ENCODE measurements at regions not wholly inside any gene's neighbourhood (a gene's known extent, or its start where the extent isn't known, plus 50 kb on each side); places are given as distances from the start of the nearest gene placed in this dataset.
A peak's percentile ranks its signal among the peaks of the same experiment; 100 is the strongest.
"Not testable (repeated sequence)": the region's sequence is repeated elsewhere in the genome, so short reads cannot be mapped to it uniquely, and the experiment has no call there.

DNA sequence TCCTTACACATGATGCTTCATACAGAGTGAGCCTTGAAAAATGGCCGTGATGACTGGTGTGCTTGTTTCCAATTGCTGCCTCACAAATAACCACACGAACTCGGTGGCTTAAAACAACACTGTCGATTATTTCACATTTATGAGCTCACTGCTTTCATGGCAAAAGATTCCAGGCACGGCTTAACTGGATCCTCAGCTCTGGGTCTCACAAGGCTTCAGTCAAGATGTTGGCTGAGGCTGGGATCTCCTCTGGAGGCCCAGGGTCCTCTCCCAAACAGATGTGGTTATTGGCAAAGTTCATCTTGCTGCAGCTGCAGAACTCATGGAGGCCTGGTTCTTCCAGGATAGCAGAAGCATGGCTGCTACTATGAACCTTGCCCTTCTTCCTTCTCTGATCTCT, 144.6 kb downstream of the TFAP2C start:
- DNase-seq = no peak

DNA sequence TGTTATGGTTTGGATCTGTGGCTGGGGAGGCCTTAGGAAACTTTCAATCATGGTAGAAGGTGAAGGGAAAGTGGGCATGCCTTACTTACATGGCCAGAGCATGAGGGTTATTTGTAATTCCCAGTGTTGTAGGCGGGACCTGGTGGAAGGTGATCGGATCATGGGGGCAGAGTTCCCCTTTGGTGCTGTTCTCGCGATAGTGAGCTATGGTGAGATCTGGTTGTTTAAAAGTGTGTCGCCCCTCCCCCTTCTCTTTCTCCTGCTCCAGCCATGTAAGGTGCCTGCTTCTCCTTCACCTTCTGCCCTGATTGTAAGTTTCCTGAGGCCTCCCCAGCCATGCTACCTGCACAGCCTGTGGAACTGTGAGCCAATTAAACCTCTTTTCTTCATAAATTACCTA, 145.8 kb downstream of the TFAP2C start:
- DNase-seq = no peak

DNA sequence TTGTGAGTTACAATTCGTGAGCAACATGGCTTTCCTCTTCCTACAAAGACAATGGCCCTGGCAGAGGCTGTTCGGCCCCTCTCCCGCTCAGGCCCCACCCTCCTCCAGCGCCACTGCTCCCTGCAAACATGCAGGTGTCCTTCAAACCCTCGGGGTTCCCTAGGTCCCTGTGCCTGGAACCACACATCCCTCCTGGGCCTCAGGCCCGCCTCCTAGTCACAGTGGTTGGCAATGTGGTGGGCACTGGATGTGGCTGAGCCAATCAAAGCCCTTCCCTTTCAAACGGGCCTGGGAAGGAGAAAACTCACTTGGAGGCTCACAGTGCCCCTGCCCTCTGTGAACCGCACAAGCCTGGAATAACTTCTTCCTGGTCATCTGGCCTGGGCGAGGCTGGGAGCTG, 147.2 kb downstream of the TFAP2C start:
- DNase-seq = no peak

DNA sequence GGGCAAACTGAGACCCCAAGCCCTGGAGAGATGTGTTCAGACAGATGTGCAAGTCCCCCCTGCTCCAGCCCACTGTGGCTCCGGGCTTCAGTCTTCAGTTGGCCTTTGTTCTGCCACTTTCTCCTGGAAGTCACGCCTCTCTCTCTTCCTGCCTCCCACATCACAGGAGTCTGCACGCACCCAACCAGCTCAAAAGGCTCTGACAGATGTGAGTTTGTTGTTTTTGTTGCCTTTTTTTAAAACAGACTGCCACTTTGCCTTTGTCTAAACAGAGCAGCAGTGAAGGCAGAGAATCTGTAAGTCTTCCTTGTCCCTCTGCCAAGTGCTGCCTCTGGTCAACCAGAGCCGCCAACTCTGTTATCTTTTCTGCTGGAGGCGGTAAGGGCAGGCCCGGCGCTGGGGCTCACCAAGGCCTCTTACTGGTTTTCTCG, 149.7 kb downstream of the TFAP2C start:
- peak; percentile 54 for DNase-seq

- DNase-seq = no peak
Measured at GRCh38 chr20:56779452-56780143, 150.5 kb downstream of the TFAP2C start.

GRCh38 chr20:56780266-56780665, 151.2 kb downstream of the TFAP2C start:
- DNase-seq = no peak

DNA sequence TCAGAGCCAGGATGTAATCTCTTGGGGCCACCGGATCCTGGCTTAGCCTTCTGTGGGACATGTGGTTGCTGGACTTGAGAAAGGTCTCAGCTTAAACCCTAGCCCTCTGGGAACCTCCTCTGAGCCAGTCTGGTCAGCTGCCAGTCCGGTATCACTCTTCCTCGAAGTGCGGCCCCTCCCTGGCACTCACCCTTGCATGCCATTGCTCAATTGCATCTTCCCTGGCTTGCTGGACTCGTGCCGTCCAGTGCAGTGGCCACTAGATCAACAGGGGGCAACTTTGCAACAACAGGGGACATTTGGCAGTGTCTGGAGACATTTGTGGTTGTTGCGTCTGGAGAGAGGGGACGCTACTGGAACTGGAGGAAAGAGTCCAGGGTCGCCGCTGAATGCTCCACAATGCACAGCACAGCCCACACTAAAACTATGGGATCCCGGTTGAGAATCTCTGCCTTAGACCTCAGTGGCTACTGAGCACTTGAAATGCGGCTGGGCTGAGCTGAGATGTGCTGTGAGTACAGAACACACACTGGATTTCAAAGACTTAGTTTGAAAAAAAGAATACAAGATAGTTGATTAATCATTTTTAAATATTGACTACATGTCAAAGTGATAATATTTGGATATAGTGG, 152.1 kb downstream of the TFAP2C start:
- DNase-seq = no peak

- not testable (repeated sequence) for DNase-seq
Measured at GRCh38 chr20:56781987-56782560, 153.0 kb downstream of the TFAP2C start.

GRCh38 chr20:56782814-56783213, 153.7 kb downstream of the TFAP2C start:
- not testable (repeated sequence) for DNase-seq

DNA sequence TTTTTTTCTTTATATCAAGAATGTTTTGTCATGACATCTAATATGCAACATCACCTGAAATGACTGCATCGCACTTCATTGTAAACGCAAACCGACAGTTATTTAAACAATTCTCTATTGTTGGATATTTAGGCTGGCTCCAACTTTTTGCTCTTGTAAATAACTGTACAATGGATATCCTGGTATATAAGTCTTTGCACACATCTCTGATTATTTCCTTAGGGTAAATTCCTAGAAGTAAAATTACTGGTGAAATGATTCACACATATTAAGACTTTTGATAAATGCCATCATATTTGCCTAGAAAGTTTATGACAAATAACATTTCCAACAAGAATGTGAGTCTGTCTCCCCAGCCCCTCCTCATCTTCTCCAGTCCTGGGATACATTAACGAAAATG, 154.7 kb downstream of the TFAP2C start:
- no peak for DNase-seq

DNA sequence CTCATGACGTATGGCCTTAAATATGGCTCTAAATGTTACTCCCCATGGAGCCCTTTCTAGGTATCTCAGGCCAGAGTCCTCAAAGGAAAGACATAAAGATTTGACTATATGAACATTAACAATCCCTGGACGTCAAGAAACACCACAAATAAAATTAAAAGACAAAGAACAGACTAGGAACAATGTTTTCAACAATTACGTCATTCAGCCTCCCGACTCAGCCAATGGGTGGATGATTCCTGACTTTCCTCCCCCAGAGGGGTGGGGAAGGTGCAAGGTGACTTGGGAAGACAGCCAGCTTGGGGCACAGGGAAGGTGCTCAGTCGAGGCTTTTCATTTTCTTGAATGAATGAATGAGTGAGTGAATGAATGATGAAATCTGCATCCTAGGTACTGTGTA, 157.4 kb downstream of the TFAP2C start:
- no peak for DNase-seq

DNA sequence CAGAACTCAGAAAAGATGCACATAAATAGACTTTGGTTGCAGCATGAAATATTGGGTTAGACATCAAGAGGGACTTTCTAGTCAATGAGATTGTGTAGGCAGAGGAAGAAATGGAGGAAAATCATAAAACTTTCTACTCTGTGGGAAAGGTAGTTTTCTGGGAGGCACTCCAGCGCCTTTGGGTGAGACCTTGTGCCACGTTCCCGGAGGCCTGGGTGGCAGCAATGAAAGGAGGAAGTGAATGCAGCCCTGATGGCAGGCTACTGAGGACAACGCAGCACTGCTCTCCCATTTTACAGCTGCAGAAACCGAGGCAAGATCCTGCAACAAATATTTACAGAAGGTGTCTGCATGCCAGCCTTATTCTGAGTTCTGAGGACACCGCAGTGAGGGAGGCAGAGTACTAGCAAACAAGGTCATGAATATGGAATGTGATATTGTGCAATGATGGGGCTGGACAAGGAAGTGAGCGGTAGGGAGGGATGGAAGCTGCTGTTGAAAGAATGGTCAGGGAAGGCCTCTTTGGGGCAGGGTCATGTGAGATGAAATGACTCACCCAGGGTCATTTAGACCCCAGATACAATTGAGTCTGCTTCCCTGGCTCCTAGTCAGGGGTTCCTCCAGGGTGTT, 159.1 kb downstream of the TFAP2C start:
- peak; percentile 91 for DNase-seq

DNA sequence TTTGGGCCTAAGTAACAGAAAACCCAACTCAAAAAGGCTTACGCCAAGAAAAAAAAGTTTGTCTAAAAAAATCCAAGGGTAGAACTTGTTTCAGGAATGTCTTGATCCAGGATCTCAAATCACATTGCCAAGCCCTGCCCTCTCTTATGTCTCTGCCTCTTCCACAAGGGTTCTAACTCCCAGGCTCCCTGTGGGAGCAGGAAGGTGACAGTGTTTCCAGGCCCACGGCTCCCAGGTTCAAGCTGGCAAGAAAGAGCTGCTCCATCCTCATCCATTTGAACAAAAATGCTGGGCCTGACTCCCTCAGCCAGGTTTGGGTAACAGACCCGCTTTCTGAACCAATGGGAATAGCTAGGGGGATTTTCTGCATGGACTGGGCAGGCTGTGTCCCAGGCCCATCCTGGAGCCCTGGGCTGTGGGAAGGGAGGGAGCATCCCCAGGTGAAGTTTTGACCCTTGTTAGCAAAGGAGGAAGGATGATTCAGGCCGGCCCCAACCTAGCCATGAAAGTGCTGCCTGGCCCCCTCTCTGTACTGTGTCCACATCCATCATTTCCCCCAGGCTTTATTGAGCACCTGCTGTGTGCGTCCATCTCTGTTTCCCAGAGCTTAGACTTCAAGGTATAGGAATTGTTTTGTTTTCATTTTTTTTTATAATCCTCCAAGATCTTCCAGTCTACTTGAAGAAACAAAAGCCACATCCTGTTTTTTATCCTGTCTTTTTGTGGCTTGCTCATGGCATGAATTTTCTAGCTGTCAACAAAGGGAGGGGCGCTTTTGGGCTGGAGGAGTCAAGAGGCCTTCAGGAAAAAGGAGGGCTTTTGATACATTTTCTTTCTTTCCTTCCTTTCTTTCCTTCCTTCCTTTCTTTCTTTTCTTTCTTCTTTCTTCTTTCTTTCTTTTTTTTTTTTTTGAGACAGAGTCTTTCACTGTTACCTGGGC, 159.8 kb downstream of the TFAP2C start:
- peak; percentile 33 for DNase-seq

- DNase-seq = no peak
Measured at GRCh38 chr20:56793916-56794315, 164.8 kb downstream of the TFAP2C start.

- no peak for DNase-seq
Measured at GRCh38 chr20:56795492-56795891, 166.4 kb downstream of the TFAP2C start.

DNA sequence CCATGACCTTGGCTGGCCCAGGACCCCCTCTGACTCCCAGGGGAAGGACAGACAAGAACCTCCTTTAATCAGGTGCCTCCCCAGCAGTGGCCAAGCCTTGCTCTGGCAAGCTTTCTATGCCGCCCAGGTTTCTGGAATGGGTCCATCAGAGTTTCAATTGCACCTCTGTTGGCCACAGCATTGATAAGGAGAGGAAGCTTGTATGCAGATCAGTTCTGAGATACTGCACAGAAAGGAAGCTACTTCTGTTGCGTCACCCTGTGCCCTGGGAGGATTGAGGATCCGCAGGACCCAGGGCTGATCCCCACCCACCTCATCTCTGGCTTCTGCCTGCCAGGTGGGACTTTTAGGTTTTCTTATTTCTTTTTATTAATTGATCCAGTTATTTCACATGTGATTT, 167.2 kb downstream of the TFAP2C start:
- DNase-seq = no peak

- DNase-seq = no peak
Measured at GRCh38 chr20:56797023-56797422, 167.9 kb downstream of the TFAP2C start.

DNA sequence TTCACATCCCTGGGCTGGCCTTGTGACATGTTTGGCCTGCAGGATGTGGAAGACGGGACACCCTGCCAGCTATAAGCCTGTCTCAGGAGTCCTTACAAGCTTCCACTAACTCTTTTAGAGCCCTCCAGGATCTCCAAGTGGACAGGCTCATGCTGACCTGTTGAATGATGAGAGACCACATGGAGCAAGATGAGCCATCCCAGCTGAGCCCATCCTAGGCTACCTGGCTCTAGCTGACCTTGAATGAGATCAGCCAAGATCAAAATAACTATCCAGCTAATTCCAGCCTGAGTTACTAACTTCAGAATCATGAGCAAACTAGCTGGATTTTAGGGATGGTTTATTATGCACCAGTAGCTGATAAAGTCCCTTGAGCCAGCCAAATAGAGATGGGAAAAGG, 169.5 kb downstream of the TFAP2C start:
- no peak for DNase-seq

DNA sequence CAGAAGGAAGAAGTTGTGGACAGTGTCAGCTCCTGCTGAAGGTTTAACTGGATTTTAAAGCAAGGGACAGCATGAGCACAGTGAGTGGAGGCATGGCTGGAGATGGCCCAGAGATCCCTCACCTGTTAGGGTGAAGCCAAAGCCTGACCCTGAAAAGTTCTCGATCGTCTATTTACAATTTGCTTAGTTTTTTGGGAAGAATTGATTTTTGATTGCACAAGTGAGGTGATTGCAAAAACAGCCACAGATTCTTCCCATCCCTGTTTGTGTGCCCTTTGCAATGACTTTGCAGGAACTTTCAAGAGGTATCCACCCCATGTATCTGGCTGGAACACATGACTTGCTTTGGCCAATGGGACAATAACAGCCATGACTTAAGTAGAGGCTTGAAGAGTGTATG, 170.1 kb downstream of the TFAP2C start:
- DNase-seq = no peak

DNA sequence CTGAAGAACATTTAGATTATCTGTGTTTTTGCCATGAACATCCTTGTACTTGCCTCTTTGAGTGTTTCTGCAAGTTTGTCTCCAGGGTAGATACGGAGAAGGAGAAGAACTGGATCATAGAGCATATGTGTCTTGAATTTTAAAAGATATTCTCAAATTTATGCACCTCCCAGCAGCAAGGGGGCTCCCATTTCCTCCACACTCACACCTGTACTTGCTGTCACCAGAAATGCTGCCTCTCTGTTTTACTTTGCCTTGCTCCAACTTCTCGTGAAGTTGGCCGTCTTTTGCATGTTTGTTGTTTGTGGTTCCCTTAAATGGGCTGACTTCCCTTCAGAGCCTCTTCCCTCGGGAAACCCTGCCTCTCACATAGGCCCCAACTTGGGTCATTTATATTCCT, 171.0 kb downstream of the TFAP2C start:
- DNase-seq = no peak

- DNase-seq = peak; percentile 43
Measured at GRCh38 chr20:56801971-56802755, 173.1 kb downstream of the TFAP2C start.

DNA sequence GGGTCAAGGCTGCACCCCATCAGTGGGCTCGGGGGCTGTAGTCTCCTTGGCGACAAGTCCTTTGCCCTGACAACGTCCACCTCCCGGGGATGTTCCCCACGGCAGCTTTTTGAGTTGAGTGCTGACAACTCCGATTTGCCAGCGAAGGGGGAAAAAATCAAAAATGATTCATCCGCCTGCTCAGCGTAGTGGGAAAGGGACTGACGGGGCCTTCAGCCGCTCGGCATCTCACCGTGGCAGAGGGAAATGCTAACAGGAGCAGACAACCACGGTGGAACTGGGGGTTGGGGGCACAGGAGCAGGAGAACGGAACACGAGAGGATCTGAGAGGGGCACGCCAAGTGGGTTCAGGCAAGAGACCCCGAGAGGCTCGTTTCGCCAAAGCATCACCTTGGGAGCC, 173.7 kb downstream of the TFAP2C start:
- DNase-seq = no peak
